ENCODE measurements at regions not wholly inside any gene's neighbourhood (a gene's known extent, or its start where the extent isn't known, plus 50 kb on each side); places are given as distances from the start of the nearest gene placed in this dataset.

DNA sequence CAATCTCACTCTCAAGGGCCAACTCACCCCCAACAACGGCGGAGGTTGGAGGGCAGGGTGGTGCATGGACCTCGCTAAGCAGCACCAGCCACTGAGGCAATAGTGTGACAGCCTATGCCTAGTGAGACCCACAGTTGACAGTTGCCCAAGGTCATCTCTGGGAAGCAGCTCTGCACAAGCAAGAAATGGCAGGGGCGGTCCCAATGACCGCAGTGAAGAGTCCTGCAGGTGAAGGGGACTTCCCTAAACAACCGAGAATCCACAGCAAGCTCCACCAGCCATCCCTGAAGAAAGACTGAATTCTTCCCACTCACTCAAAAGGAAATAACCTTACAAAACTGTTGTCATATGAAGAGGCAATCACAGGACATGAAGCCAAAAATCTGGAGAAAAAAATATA lies 313.4 kb upstream of the ID2 start:
- TF ChIP-seq CTCF (IDR thresholded peaks at IDR 0.05; ENCODE audit: low read depth, low read length) (no peak), MYC (IDR thresholded peaks at IDR 0.05; ENCODE audit: low read depth, low read length) (no peak), POLR2A (IDR thresholded peaks at IDR 0.05; ENCODE audit: extremely low read depth, insufficient read length) (no peak)
- no peak overlapping the region for H3K4me3 ChIP-seq (ENCODE audit: low read depth, low read length)
- no peak for DNase-seq (ENCODE audit: low read depth)

DNA sequence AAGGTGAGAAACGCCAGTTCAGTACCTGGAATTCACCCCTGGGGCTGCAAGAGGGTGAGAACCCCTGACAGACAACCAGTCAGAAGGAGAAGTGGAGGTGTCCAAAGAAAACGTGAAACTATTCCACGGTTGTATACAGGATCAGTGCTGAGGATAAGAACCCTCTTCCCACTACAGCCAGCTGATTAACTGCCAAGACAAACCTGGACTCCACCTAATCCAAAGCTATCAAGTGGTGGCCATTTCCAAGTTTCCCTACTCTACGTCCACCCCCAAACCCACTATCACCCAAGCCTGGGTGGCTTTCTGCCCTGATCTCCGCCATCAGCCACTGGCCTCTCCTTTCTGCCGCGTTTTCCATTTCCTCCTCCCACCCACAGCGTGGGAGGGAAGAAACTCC lies 312.3 kb upstream of the ID2 start:
- no peak overlapping the region for H3K4me3 ChIP-seq (ENCODE audit: low read depth, low read length)
- no peak for DNase-seq (ENCODE audit: low read depth)
- TF ChIP-seq, protein P1, sequence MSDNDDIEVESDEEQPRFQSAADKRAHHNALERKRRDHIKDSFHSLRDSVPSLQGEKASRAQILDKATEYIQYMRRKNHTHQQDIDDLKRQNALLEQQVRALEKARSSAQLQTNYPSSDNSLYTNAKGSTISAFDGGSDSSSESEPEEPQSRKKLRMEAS (IDR thresholded peaks at IDR 0.05; ENCODE audit: low read depth, low read length): no peak
- TF ChIP-seq POLR2A (IDR thresholded peaks at IDR 0.05; ENCODE audit: extremely low read depth, insufficient read length): no peak
- no peak for TF ChIP-seq MYC (IDR thresholded peaks at IDR 0.05; ENCODE audit: low read depth, low read length)
- TF ChIP-seq CTCF (IDR thresholded peaks at IDR 0.05; ENCODE audit: low read depth, low read length): no peak

GRCh38 chr2:8370258-8370802 lies 311.5 kb upstream of the ID2 start:
- TF ChIP-seq CTCF (IDR thresholded peaks at IDR 0.05; ENCODE audit: low read depth, low read length): no peak
- no peak for TF ChIP-seq MYC (IDR thresholded peaks at IDR 0.05; ENCODE audit: low read depth, low read length)
- TF ChIP-seq, protein P1 (IDR thresholded peaks at IDR 0.05; ENCODE audit: low read depth, low read length): no peak
- no peak for TF ChIP-seq POLR2A (IDR thresholded peaks at IDR 0.05; ENCODE audit: extremely low read depth, insufficient read length)
- no peak for DNase-seq (ENCODE audit: low read depth)
- no peak overlapping the region for H3K4me3 ChIP-seq (ENCODE audit: low read depth, low read length)

DNA sequence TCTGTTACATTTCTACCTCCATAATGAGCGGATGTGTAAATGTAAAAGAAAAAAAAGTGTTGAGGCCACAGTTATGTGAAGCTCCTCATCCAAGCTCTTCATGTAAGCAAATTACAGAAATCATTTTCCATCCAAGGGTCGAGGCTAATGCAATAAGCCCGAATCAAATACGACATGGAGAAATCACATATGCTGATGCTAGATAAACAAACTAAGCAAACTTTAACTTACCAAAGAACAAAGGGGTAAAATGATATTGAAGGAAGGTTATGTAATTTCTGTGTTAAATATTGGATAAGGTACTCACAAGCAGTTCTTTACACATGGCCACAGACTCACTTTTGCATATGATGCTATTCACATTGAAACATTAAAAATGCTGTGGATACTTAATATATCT lies 310.2 kb upstream of the ID2 start:
- TF ChIP-seq CTCF (IDR thresholded peaks at IDR 0.05; ENCODE audit: low read depth, low read length) (no peak), MYC (IDR thresholded peaks at IDR 0.05; ENCODE audit: low read depth, low read length) (no peak), POLR2A (IDR thresholded peaks at IDR 0.05; ENCODE audit: extremely low read depth, insufficient read length) (no peak)
- TF ChIP-seq, protein P1 (IDR thresholded peaks at IDR 0.05; ENCODE audit: low read depth, low read length): no peak
- H3K4me3 ChIP-seq (ENCODE audit: low read depth, low read length): no peak overlapping the region
- DNase-seq (ENCODE audit: low read depth): no peak

DNA sequence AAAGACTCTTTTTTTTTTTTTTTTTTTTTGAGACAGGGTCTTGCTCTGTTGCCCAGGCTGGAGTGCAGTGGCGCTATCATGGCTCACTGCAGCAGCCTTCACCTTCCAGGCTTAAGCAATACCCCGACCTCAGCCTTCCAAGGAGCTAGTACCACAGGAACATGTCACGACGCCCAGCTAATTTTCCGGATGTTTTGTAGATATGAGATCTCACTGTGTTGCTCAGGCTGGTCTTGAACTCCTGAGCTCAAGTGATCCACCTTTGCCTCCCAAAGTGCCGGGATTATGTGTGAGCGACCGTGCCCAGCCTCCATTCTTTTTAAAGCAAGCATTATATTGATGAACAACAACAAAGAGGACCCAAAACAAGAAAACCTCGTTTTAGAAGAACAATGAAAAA lies 307.1 kb upstream of the ID2 start:
- TF ChIP-seq CTCF (IDR thresholded peaks at IDR 0.05; ENCODE audit: low read depth, low read length) (no peak), POLR2A (IDR thresholded peaks at IDR 0.05; ENCODE audit: extremely low read depth, insufficient read length) (no peak), MYC (IDR thresholded peaks at IDR 0.05; ENCODE audit: low read depth, low read length) (no peak)
- TF ChIP-seq, protein P1 (IDR thresholded peaks at IDR 0.05; ENCODE audit: low read depth, low read length): no peak
- DNase-seq (ENCODE audit: low read depth): no peak
- H3K4me3 ChIP-seq (ENCODE audit: low read depth, low read length): no peak overlapping the region

Data from NB4 (cell line).